GM12892 (cell line): ENCODE measurements at regions not wholly inside any gene's neighbourhood (a gene's known extent, or its start where the extent isn't known, plus 50 kb on each side); places are given as distances from the start of the nearest gene placed in this dataset.

ENCODE experiments used
- DNase-seq: peaks from one replicate; pipeline ENCODE4 v3.0.0; 2011; ENCODE audit not compliant: insufficient read length
- FAIRE-seq: peaks from 2 replicates; lab custom pipeline; 2011; peaks lifted over from hg19 to GRCh38; lab: Jason Lieb, UNC
- POLR2A ChIP-seq: IDR thresholded peaks from 2 replicates; pipeline ENCODE4 v1.6.1; 2011; ENCODE audit warnings: low read depth, low read length, control low read depth
- POLR2AphosphoS5 ChIP-seq: IDR thresholded peaks from 2 replicates; pipeline ENCODE4 v1.6.1; 2011; ENCODE audit warnings: low read depth, low read length, control low read depth
- TAF1 ChIP-seq: IDR thresholded peaks from 2 replicates; pipeline ENCODE4 v1.6.1; 2011; ENCODE audit warnings: low read depth, mild to moderate bottlenecking, control low read depth, low read length, borderline replicate concordance

GRCh38 chr4:84378356-84378755 lies 120.7 kb downstream of the NKX6-1 start:
- FAIRE-seq: no peak
- DNase-seq: no peak
- TF ChIP-seq POLR2AphosphoS5: no peak
- TF ChIP-seq POLR2A: no peak
- no peak for TF ChIP-seq TAF1

GRCh38 chr4:84366907-84367306 lies 132.2 kb downstream of the NKX6-1 start:
- TF ChIP-seq POLR2AphosphoS5: no peak
- TF ChIP-seq POLR2A: no peak
- TF ChIP-seq TAF1: no peak
- FAIRE-seq (no peak), DNase-seq (no peak)

DNA sequence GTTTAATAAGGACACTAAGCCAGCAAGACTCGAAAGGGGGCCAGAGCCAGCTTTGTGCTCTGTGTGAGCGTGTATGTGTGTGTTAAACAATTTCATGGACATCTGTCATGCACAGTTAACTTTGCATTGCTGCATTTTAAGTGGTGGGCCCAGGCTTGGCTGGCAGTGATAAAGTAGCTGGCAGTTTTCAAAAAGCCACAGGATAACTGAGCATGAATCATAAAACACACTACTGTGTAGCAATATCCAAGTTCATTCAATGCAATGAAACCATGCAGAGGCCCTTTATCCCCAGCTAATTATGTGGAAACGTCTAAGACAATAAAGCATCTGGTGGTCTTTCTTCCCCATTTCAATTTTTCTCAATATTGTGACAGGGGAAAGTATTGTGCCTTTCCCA lies 132.9 kb downstream of the NKX6-1 start:
- FAIRE-seq (no peak), DNase-seq (no peak)
- TF ChIP-seq POLR2A (no peak), POLR2AphosphoS5 (no peak), TAF1 (no peak)

DNA sequence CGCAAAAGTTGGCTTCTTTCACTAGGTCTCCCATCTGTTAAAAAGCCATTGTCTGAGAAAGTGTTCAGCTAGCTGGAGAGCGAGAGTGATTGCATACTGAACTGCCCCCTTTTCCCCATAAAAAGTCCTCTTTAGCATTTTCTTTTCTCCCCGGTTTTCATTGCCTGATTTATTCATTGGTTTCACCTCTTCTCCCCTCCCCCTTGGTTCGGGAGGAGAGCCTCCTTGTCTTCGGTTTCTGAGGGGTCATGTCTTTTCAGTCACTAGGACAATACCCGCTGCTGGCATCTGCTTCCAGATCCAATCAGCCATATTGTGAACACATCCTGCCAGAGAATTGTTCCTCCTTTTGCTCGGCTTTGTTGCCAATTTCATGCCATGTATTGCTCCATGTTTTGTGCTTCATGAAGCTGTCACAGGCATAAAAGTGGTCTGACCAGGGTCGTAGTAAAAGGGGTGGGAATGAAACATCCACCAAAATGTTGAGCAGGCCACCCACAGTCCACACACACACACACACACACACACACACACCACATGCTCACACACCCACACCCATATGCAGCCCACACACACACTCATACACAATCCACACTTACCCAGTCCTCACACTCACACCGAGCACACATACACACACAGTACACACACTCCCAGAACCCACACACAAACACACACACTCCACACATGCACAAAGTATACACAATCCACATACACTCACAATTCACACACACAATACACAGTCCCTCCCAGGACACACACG lies 136.0 kb downstream of the NKX6-1 start:
- TF ChIP-seq POLR2A (no peak), TAF1 (no peak), POLR2AphosphoS5 (no peak)
- DNase-seq (no peak), FAIRE-seq (no peak)

DNA sequence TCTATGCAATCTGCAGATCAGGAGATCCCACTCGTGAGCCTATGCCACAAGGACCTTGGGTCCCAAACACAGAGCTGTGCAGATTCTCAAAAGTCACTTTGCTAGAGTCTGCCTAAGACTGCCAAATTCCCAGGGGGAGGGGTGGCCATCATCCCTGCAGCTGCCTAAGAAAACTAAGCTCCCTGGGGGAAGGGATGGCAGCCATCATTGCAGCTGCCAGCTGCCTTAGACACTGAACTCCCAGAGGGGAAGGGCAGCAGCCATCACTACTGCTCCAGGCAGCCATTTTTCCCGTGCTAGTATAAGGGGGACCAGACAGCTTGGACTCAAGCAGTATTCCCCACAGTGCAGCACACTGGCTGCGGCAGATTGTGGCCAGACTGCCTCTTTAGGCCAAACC lies 156.9 kb downstream of the NKX6-1 start:
- TF ChIP-seq POLR2A: no peak
- TF ChIP-seq TAF1: no peak
- TF ChIP-seq POLR2AphosphoS5: no peak
- no peak for FAIRE-seq
- DNase-seq: no peak

GRCh38 chr4:84341559-84341958 lies 157.5 kb downstream of the NKX6-1 start:
- FAIRE-seq: no peak
- DNase-seq: no peak
- TF ChIP-seq POLR2A (no peak), POLR2AphosphoS5 (no peak), TAF1 (no peak)

DNA sequence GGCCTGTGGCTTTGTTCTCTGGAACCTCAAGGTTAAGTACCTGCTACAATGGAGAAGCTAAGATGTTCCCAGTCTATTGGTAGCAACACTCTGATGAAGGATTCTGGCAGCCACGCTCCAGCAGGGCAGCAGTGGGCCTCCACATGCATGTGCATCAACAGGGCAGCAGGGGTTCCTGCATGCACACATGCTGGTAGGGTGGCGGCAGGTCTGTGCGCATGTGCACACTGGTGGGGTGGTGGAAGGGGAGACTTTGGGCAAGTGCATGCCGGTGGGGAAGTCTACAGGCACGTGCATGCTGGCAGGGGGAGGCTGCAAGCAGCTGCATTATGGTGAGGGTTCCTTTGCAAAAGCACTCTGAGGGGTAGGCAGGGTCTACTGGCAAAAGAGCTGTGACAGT lies 160.7 kb downstream of the NKX6-1 start:
- DNase-seq (no peak), FAIRE-seq (no peak)
- TF ChIP-seq POLR2AphosphoS5 (no peak), TAF1 (no peak), POLR2A (no peak)

GRCh38 chr4:84336964-84337705 lies 162.0 kb downstream of the NKX6-1 start:
- FAIRE-seq (no peak), DNase-seq (no peak)
- TF ChIP-seq TAF1: no peak
- TF ChIP-seq POLR2A: no peak

- FAIRE-seq: no peak
- DNase-seq: no peak
- TF ChIP-seq TAF1: no peak
Observed at GRCh38 chr4:84327526-84327925, 171.6 kb downstream of the NKX6-1 start.

GRCh38 chr4:84325625-84326024 lies 173.5 kb downstream of the NKX6-1 start:
- TF ChIP-seq POLR2AphosphoS5 (no peak), POLR2A (no peak), TAF1 (no peak)
- no peak for FAIRE-seq

DNA sequence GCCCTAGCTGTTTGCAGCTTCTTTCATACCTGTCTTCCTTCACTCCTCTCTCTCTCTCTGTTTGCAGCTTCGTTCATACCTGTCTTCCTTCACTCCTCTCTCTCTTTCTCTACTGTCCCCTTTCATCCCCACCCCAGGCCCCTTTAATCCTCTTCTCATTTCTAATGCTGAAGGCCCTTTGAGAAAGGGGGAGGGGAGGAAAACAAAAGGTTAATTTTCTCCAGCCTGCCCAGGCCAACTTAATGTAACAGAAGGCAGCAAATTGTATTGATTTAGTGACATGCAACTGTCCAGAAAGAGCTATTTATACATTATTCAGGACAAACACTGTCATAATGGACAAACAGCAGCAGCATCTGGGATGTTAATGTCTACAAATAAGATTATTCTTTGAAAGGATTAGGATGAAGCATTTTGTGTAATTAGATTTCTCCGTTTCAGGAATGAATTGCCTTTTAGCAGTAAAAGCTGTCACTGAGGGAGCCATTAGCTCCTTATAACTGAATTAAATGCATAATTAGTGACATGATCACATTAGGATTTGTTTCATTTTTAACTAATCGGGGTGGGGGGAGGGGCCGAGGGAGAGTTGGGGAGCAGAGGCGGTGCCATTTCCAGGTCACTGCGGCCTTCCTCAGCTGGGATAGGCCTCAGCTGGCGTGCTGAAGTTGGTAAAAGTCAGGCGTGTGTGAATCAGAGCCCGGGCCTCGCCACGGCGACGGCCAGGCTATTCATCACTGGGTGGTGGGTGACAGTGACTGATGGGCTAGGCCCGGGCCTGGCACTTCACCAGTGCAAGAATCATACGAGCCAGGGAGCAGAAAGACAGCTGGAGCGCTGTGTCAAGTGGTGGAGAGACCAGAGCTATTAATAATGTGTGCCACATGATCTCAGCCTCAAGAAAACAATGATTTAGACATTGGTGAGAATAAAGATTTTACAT lies 174.5 kb downstream of the NKX6-1 start:
- TF ChIP-seq TAF1: no peak
- FAIRE-seq: no peak
- DNase-seq: no peak

More at GRCh38 chr4:84325625-84326024, 173.5 kb downstream of the NKX6-1 start:
- no peak for DNase-seq
